Left lobe of liver (tissue), 2 donors: ENCODE measurements at regions not wholly inside any gene's neighbourhood (a gene's known extent, or its start where the extent isn't known, plus 50 kb on each side); places are given as distances from the start of the nearest gene placed in this dataset.

ENCODE experiments used
- ATAC-seq: fragments of 200-7000 bp; cut with Tn5 transposase; one replicate; pipeline ENCODE4 v1.9.1; 2020; ENCODE audit warnings: mild to moderate bottlenecking, moderate library complexity
- DNase-seq: peaks from one replicate; pipeline ENCODE4 v3.0.0-alpha.2; 2020; ENCODE audit warnings: low spot score
- donor health status: DM: no; HTN: no; CAD: no; lungs with moderate emphysema.
- donor health status: DM: no; HTN: yes; CAD: no.

GRCh38 chr3:22916933-22917332, 286.2 kb upstream of the UBE2E2 start:
- no peak for ATAC-seq

GRCh38 chr3:22920006-22920405, 283.1 kb upstream of the UBE2E2 start:
- no peak for DNase-seq
- no peak for ATAC-seq

More at GRCh38 chr3:22916933-22917332, 286.2 kb upstream of the UBE2E2 start:
- DNase-seq: no peak

- ATAC-seq: peak; percentile 54
- DNase-seq: no peak
These were observed 280.8 kb upstream of the UBE2E2 start for GRCh38 chr3:22922317-22922716.

GRCh38 chr3:22923711-22924110, 279.4 kb upstream of the UBE2E2 start:
- no peak for DNase-seq
- no peak for ATAC-seq

GRCh38 chr3:22928216-22929110, 274.7 kb upstream of the UBE2E2 start:
- no peak for ATAC-seq

GRCh38 chr3:22933051-22933840, 269.9 kb upstream of the UBE2E2 start:
- no peak for DNase-seq
- no peak for ATAC-seq

More at GRCh38 chr3:22928216-22929110, 274.7 kb upstream of the UBE2E2 start:
- DNase-seq: no peak

- DNase-seq (no peak), ATAC-seq (no peak)
These were observed 269.3 kb upstream of the UBE2E2 start for GRCh38 chr3:22933841-22934116.

- no peak for ATAC-seq
- DNase-seq: no peak
These were observed 268.1 kb upstream of the UBE2E2 start for GRCh38 chr3:22935040-22935439.

GRCh38 chr3:22937536-22937935, 265.6 kb upstream of the UBE2E2 start:
- DNase-seq: no peak
- no peak for ATAC-seq

- DNase-seq (no peak), ATAC-seq (no peak)
These were observed 264.4 kb upstream of the UBE2E2 start for GRCh38 chr3:22938739-22939138.

- DNase-seq (no peak), ATAC-seq (no peak)
These were observed 263.8 kb upstream of the UBE2E2 start for GRCh38 chr3:22939349-22939748.

GRCh38 chr3:22940285-22940684, 262.8 kb upstream of the UBE2E2 start:
- no peak for DNase-seq
- no peak for ATAC-seq

- no peak for DNase-seq
- ATAC-seq: no peak
These were observed 260.1 kb upstream of the UBE2E2 start for GRCh38 chr3:22942981-22943380.

- no peak for ATAC-seq
- DNase-seq: no peak
These were observed 255.3 kb upstream of the UBE2E2 start for GRCh38 chr3:22947851-22948250.

GRCh38 chr3:22951910-22952309, 251.2 kb upstream of the UBE2E2 start:
- ATAC-seq (no peak), DNase-seq (no peak)

GRCh38 chr3:22952860-22953259, 250.3 kb upstream of the UBE2E2 start:
- no peak for DNase-seq
- ATAC-seq: no peak

GRCh38 chr3:22959593-22959992, 243.5 kb upstream of the UBE2E2 start:
- DNase-seq (no peak), ATAC-seq (no peak)

- DNase-seq: no peak
- peak; percentile 78 for ATAC-seq
These were observed 242.8 kb upstream of the UBE2E2 start for GRCh38 chr3:22960105-22960984.

GRCh38 chr3:22962244-22962643, 240.9 kb upstream of the UBE2E2 start:
- ATAC-seq: no peak
- no peak for DNase-seq

- ATAC-seq: no peak
These were observed 236.8 kb upstream of the UBE2E2 start for GRCh38 chr3:22966349-22966748.

GRCh38 chr3:22969276-22969675, 233.9 kb upstream of the UBE2E2 start:
- ATAC-seq (no peak), DNase-seq (no peak)

More at GRCh38 chr3:22966349-22966748, 236.8 kb upstream of the UBE2E2 start:
- DNase-seq: no peak
